Retina (tissue), 1 donor: ENCODE measurements at regions not wholly inside any gene's neighbourhood (a gene's known extent, or its start where the extent isn't known, plus 50 kb on each side); places are given as distances from the start of the nearest gene placed in this dataset.
"Not testable (repeated sequence)": the region's sequence is repeated elsewhere in the genome, so short reads cannot be mapped to it uniquely, and the experiment has no call there.

ENCODE experiments used
- DNase-seq: peaks from one replicate; pipeline ENCODE4 v3.0.0-alpha.2; 2016

- DNase-seq: no peak
Measured at GRCh38 chr10:33688506-33688905, 354.0 kb upstream of the NRP1 start.

GRCh38 chr10:33684211-33684611 is 349.7 kb upstream of the NRP1 start:
- no peak for DNase-seq

GRCh38 chr10:33681595-33681994 is 347.1 kb upstream of the NRP1 start:
- DNase-seq: no peak

- DNase-seq: no peak
Measured at GRCh38 chr10:33680036-33680435, 345.6 kb upstream of the NRP1 start.

- no peak for DNase-seq
Measured at GRCh38 chr10:33676606-33677339, 342.3 kb upstream of the NRP1 start.

GRCh38 chr10:33674986-33675599 is 340.6 kb upstream of the NRP1 start:
- DNase-seq: no peak

GRCh38 chr10:33674491-33674890 is 340.0 kb upstream of the NRP1 start:
- DNase-seq: no peak

- DNase-seq: no peak
Measured at GRCh38 chr10:33673839-33674415, 339.5 kb upstream of the NRP1 start.

- no peak for DNase-seq
Measured at GRCh38 chr10:33669904-33670303, 335.4 kb upstream of the NRP1 start.

GRCh38 chr10:33666686-33667480 is 332.4 kb upstream of the NRP1 start:
- DNase-seq: no peak

GRCh38 chr10:33665501-33665900 is 331.0 kb upstream of the NRP1 start:
- no peak for DNase-seq

GRCh38 chr10:33664070-33664469 is 329.6 kb upstream of the NRP1 start:
- DNase-seq: no peak

- no peak for DNase-seq
Measured at GRCh38 chr10:33661580-33662336, 327.3 kb upstream of the NRP1 start.

- DNase-seq: peak; percentile 24
Measured at GRCh38 chr10:33660329-33660728, 325.9 kb upstream of the NRP1 start.

GRCh38 chr10:33657913-33658312 is 323.4 kb upstream of the NRP1 start:
- DNase-seq: no peak

GRCh38 chr10:33657154-33657908 is 322.9 kb upstream of the NRP1 start:
- no peak for DNase-seq

GRCh38 chr10:33655921-33656320 is 321.5 kb upstream of the NRP1 start:
- DNase-seq: no peak

GRCh38 chr10:33655165-33655815 is 320.8 kb upstream of the NRP1 start:
- no peak for DNase-seq

GRCh38 chr10:33653584-33654367 is 319.3 kb upstream of the NRP1 start:
- DNase-seq: no peak

GRCh38 chr10:33652870-33653269 is 318.4 kb upstream of the NRP1 start:
- DNase-seq: no peak

GRCh38 chr10:33650131-33650530 is 315.7 kb upstream of the NRP1 start:
- not testable (repeated sequence) for DNase-seq
